SK-N-SH (cell line): ENCODE measurements at regions not wholly inside any gene's neighbourhood (a gene's known extent, or its start where the extent isn't known, plus 50 kb on each side); places are given as distances from the start of the nearest gene placed in this dataset.

Experiments
- CTCF ChIA-PET: fragments of 300-600, 350-600 bp; formaldehyde crosslinking; extraction: SDS; loops from one replicate; lab custom pipeline; 2021; lab: Yijun Ruan, JAX
- POLR2A ChIA-PET: fragments of 350-600 bp; sonication (Branson Sonifier 250); formaldehyde crosslinking; extraction: SDS; loops from one replicate; lab custom pipeline; 2020; ENCODE audit warnings: antibody characterized with exemption, inconsistent platforms; lab: Yijun Ruan, JAX
- DNase-seq: peaks from one replicate; pipeline ENCODE4 v3.0.0; 2012
- H2AFZ ChIP-seq: fragments of 200-600 bp; sonication (generic); 2 replicates; pipeline ENCODE4 v1.8.1; 2016; ENCODE audit warnings: antibody characterized with exemption, mild to moderate bottlenecking, low read depth
- H3F3A ChIP-seq: fragments of 200-600 bp; sonication (generic); replicated peaks from 2 replicates; pipeline ENCODE3; 2016; ENCODE audit warnings: antibody characterized with exemption, mild to moderate bottlenecking; ENCODE audit not compliant: insufficient read depth
- H3K27ac ChIP-seq, 2 experiments: fragments of 200-500 bp in 1 of 2; fragments of 200-600 bp in 1 of 2; sonication (Bioruptor generic) in 1 of 2; sonication (generic), shearing (Covaris generic) in 1 of 2; 2 replicates each; pipeline versions ENCODE4 v1.5.1 to v1.6.1; 2014 to 2016; ENCODE audit warnings: low read depth in 2 of 2, inconsistent platforms in 1 of 2, low read length in 1 of 2, mild to moderate bottlenecking in 1 of 2, mixed read lengths in 1 of 2
- H3K27me3 ChIP-seq: fragments of 200-600 bp; sonication (generic), shearing (Covaris generic); 2 replicates; pipeline ENCODE4 v1.6.1; 2016; ENCODE audit warnings: mixed run types; ENCODE audit not compliant: insufficient read depth
- H3K36me3 ChIP-seq, 2 experiments: fragments of 200-500 bp in 1 of 2; fragments of 200-600 bp in 1 of 2; sonication (Bioruptor generic) in 1 of 2; sonication (generic) in 1 of 2; replicated peaks in 1 of 2; 2 replicates each; pipeline versions ENCODE3 to v1.5.1; 2014 to 2016; ENCODE audit warnings: low read length in 1 of 2, mild to moderate bottlenecking in 1 of 2; ENCODE audit not compliant: insufficient read depth in 2 of 2, control insufficient read depth in 1 of 2
- H3K4me1 ChIP-seq, 2 experiments: fragments of 200-500 bp in 1 of 2; fragments of 200-600 bp in 1 of 2; sonication (Bioruptor generic) in 1 of 2; sonication (generic), shearing (Covaris generic) in 1 of 2; 2 replicates each; pipeline versions ENCODE4 v1.5.1 to v1.6.1; 2014 to 2016; ENCODE audit warnings: low read depth in 1 of 2, low read length in 1 of 2, mixed run types in 1 of 2; ENCODE audit not compliant: insufficient read depth in 2 of 2, control insufficient read depth in 1 of 2
- H3K4me2 ChIP-seq: fragments of 200-600 bp; sonication (generic), shearing (Covaris generic); 2 replicates; pipeline ENCODE4 v1.6.1; 2017; ENCODE audit warnings: mixed run types
- H3K4me3 ChIP-seq, 2 experiments: fragments of 200-500 bp in 1 of 2; fragments of 200-600 bp in 1 of 2; sonication (Bioruptor generic) in 1 of 2; sonication (generic), shearing (Covaris generic) in 1 of 2; 2 replicates each; pipeline versions ENCODE4 v1.5.1 to v1.8.1; 2014 to 2016; ENCODE audit warnings: low read depth in 2 of 2, inconsistent platforms in 1 of 2, low read length in 1 of 2, mild to moderate bottlenecking in 1 of 2, mixed read lengths in 1 of 2, moderate library complexity in 1 of 2
- H3K79me2 ChIP-seq: fragments of 200-600 bp; sonication (generic); 2 replicates; pipeline ENCODE4 v1.8.1; 2017; ENCODE audit warnings: mild to moderate bottlenecking; ENCODE audit not compliant: insufficient read depth
- H3K9ac ChIP-seq: fragments of 200-600 bp; sonication (generic); 2 replicates; pipeline ENCODE4 v1.6.1; 2017; ENCODE audit warnings: mixed run types
- H3K9me2 ChIP-seq: fragments of 200-600 bp; sonication (generic); 2 replicates; pipeline ENCODE4 v1.6.1; 2017; ENCODE audit warnings: mixed run types
- H3K9me3 ChIP-seq: fragments of 200-600 bp; sonication (generic); 2 replicates; pipeline ENCODE4 v1.6.1; 2017; ENCODE audit warnings: mixed run types, mild to moderate bottlenecking, moderate library complexity
- H4K20me1 ChIP-seq: fragments of 200-600 bp; sonication (generic); 2 replicates; pipeline ENCODE4 v1.6.1; 2017; ENCODE audit warnings: mild to moderate bottlenecking, mixed run types; ENCODE audit not compliant: insufficient read depth
- EP300 ChIP-seq, 2 experiments: IDR thresholded peaks; 2 replicates each; pipeline versions ENCODE4 v1.4.0 to v1.6.1; 2012; ENCODE audit warnings: borderline replicate concordance in 1 of 2, low read depth in 1 of 2, low read length in 1 of 2
- FOSL2 ChIP-seq: IDR thresholded peaks from 2 replicates; pipeline ENCODE4 v1.4.0; 2012; ENCODE audit warnings: low read depth, mild to moderate bottlenecking, moderate library complexity, borderline replicate concordance
- FOXM1 ChIP-seq: IDR thresholded peaks from 2 replicates; pipeline ENCODE4 v1.4.0; 2012; ENCODE audit warnings: low read depth, mild to moderate bottlenecking
- GATA2 ChIP-seq: sonication (generic); formaldehyde crosslinking; IDR thresholded peaks from 2 replicates; pipeline ENCODE4 v1.5.0; 2020; ENCODE audit warnings: mild to moderate bottlenecking, missing genetic modification reagents
- IRF3 ChIP-seq: fragments of 150-350 bp; IDR thresholded peaks from 2 replicates; pipeline ENCODE4 v1.6.1; 2016; ENCODE audit warnings: mild to moderate bottlenecking, low read depth, low read length
- MAX ChIP-seq: IDR thresholded peaks from 2 replicates; pipeline ENCODE4 v1.4.0; 2012; ENCODE audit warnings: low read depth
- MEF2A ChIP-seq: IDR thresholded peaks from 2 replicates; pipeline ENCODE4 v1.4.0; 2012; ENCODE audit warnings: low read depth, borderline replicate concordance
- NRF1 ChIP-seq: IDR thresholded peaks from 2 replicates; pipeline ENCODE4 v1.6.1; 2012; ENCODE audit warnings: low read depth, mild to moderate bottlenecking, low read length
- PBX3 ChIP-seq: IDR thresholded peaks from 2 replicates; pipeline ENCODE4; 2012
- RAD21 ChIP-seq: IDR thresholded peaks from 2 replicates; pipeline ENCODE4 v1.6.1; 2012; ENCODE audit warnings: mild to moderate bottlenecking, low read length
- REST ChIP-seq: IDR thresholded peaks from 2 replicates; pipeline ENCODE4 v1.6.1; 2012; ENCODE audit warnings: mild to moderate bottlenecking, low read depth, low read length, moderate library complexity
- RXRA ChIP-seq: IDR thresholded peaks from 2 replicates; pipeline ENCODE4 v1.4.0; 2012; ENCODE audit warnings: low read depth, mild to moderate bottlenecking, borderline replicate concordance
- SMC3 ChIP-seq: IDR thresholded peaks from 2 replicates; pipeline ENCODE4 v1.6.1; 2012; ENCODE audit warnings: low read depth, low read length, improper control_type of control experiment
- TCF12 ChIP-seq: IDR thresholded peaks from 2 replicates; pipeline ENCODE4 v1.4.0; 2012
- YY1 ChIP-seq: IDR thresholded peaks from 2 replicates; pipeline ENCODE4 v1.4.0; 2012; ENCODE audit warnings: low read depth, mild to moderate bottlenecking
- ZBTB33 ChIP-seq: IDR thresholded peaks from 2 replicates; pipeline ENCODE4 v1.4.0; 2012; ENCODE audit warnings: low read depth, borderline replicate concordance
- WGBS: methylation state at CpG from one replicate; pipeline ENCODE4 v1.1.6; 2017; ENCODE audit warnings: low lambda C conversion rate; 5-methylcytosine and 5-hydroxymethylcytosine counted together
- TF ChIP-seq, protein P1 (sequence below): fragments of 200-600 bp; sonication (generic); IDR thresholded peaks from 2 replicates; pipeline ENCODE4 v1.6.1; 2017; ENCODE audit warnings: antibody characterized with exemption, mild to moderate bottlenecking, moderate library complexity

DNA sequence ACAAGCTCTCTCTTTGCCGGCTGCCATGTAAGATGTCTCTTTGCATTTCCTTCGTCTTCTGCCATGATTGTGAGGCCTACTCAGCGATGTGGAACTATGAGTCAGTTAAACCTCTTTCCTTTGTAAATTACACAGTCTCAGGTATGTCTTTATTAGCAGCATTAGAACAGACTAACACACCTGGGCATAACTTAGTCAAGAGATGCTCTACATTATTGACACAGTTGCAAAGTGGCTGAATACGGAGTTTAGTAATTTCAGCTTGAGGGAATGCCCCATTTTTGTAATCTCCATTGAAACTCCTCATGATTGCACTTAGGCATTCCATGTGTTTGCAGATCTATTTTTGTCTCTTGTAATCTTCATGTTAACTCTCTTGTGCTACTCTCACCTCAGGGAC is 299.5 kb upstream of the HAND2 start:
- CTCF ChIA-PET: no interaction called here
- Histone ChIP-seq H3F3A (no peaks in the 10 kb centered on the region), H4K20me1 (no peaks in the 10 kb centered on the region), H3K79me2 (no peaks in the 10 kb centered on the region), H3K9me3 (peaks cover 4% of the 10 kb centered on the region; the same call in 1 of the 2 replicates), H3K36me3 (no peaks in the 10 kb centered on the region), H2AFZ (no peak overlapping the region), H3K27ac (no peak overlapping the region), H3K9me2 (no peaks in the 10 kb centered on the region), H3K4me3 (no peak overlapping the region), H3K27me3 (no peaks in the 10 kb centered on the region), H3K4me1 (no peaks in the 10 kb centered on the region; a peak in 3 of 4 replicates), H3K4me2 (no peak overlapping the region), H3K9ac (no peak overlapping the region)
- no peak for DNase-seq
- POLR2A ChIA-PET: no interaction called here
- no peak for TF ChIP-seq ZBTB33
- TF ChIP-seq GATA2 (CRISPR knock-in tag): no peak
- no peak for TF ChIP-seq RXRA
- no peak for TF ChIP-seq IRF3
- WGBS: 93% methylated on average over 4 of the region's 4 CpGs

DNA sequence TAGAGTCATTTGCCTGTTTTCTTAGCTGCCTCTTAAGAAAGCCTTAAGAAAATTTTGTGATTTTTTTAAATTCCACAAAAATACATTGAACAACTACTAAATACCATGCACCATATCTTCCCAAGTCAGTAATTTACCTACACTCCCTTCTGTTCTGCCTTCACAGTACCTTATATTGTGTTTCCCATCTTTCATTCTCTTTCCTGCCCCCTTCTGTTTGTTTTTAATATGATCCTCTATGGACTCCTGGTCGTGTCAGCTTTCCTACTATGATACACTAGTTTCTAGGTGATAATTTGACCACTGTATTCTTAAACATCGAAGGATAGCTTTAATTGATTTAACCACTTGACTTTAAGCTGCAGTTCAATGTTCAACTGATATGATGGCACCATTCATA is 297.7 kb upstream of the HAND2 start:
- POLR2A ChIA-PET: no interaction called here
- no peak overlapping the region for H3K4me2 ChIP-seq
- 52% methylated on average over 2 of the region's 2 CpGs for WGBS
- no peaks in the 10 kb centered on the region for H4K20me1 ChIP-seq
- H3K36me3 ChIP-seq: no peaks in the 10 kb centered on the region
- no peak overlapping the region for H3K9ac ChIP-seq
- no peaks in the 10 kb centered on the region; a peak in 1 of 4 replicates for H3K4me1 ChIP-seq
- H3K79me2 ChIP-seq: no peaks in the 10 kb centered on the region
- no peaks in the 10 kb centered on the region for H3K9me2 ChIP-seq
- no peak for DNase-seq
- no peak overlapping the region for H3K27ac ChIP-seq
- H3K9me3 ChIP-seq: peaks cover 4% of the 10 kb centered on the region; the same call in 1 of the 2 replicates
- H3F3A ChIP-seq: no peaks in the 10 kb centered on the region
- CTCF ChIA-PET: interaction anchor here (1.1 kb wide), 1 partner anchor 8 kb away, joined by 3 read pairs; no protein-coding TSS in a partner anchor
- H3K4me3 ChIP-seq: no peak overlapping the region
- no peaks in the 10 kb centered on the region for H3K27me3 ChIP-seq
- no peak overlapping the region for H2AFZ ChIP-seq
- TF ChIP-seq SMC3 (0 out of 2 replicates have a peak, but pooled peaks have one; percentile 8), MAX (no peak), PBX3 (no peak), MEF2A (no peak), FOXM1 (no peak), NRF1 (no peak), REST (no peak), YY1 (no peak), EP300 (IDR thresholded peaks at IDR 0.05; ENCODE audit: borderline replicate concordance in 1 of 2, low read depth in 1 of 2, low read length in 1 of 2) (no peak), RAD21 (peak; percentile 25; the same call in 1 of the 2 replicates), FOSL2 (no peak), TCF12 (no peak), RXRA (no peak)
- TF ChIP-seq, protein P1, sequence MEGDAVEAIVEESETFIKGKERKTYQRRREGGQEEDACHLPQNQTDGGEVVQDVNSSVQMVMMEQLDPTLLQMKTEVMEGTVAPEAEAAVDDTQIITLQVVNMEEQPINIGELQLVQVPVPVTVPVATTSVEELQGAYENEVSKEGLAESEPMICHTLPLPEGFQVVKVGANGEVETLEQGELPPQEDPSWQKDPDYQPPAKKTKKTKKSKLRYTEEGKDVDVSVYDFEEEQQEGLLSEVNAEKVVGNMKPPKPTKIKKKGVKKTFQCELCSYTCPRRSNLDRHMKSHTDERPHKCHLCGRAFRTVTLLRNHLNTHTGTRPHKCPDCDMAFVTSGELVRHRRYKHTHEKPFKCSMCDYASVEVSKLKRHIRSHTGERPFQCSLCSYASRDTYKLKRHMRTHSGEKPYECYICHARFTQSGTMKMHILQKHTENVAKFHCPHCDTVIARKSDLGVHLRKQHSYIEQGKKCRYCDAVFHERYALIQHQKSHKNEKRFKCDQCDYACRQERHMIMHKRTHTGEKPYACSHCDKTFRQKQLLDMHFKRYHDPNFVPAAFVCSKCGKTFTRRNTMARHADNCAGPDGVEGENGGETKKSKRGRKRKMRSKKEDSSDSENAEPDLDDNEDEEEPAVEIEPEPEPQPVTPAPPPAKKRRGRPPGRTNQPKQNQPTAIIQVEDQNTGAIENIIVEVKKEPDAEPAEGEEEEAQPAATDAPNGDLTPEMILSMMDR: peak; percentile 30; the same call in 1 of the 2 replicates
